HEK293 (cell line): ENCODE measurements at regions not wholly inside any gene's neighbourhood (a gene's known extent, or its start where the extent isn't known, plus 50 kb on each side); places are given as distances from the start of the nearest gene placed in this dataset.

Source experiments
- CTCF ChIA-PET: fragments of 350-600 bp; formaldehyde crosslinking; extraction: SDS; loops from one replicate; lab custom pipeline; 2021; ENCODE audit warnings: antibody characterized with exemption; lab: Yijun Ruan, JAX
- POLR2A ChIA-PET: fragments of 300-600 bp; formaldehyde crosslinking; extraction: SDS; loops from one replicate; lab custom pipeline; 2020; ENCODE audit warnings: antibody characterized with exemption, inconsistent platforms; lab: Yijun Ruan, JAX
- H3K27ac ChIP-seq: fragments of 200-500 bp; sonication (Bioruptor generic); 2 replicates; pipeline ENCODE4 v1.5.1; 2014; ENCODE audit warnings: low read depth, low read length, control low read depth, inconsistent platforms; ENCODE audit errors: extremely low read depth
- H3K36me3 ChIP-seq, 2 experiments: fragments of 200-500 bp in 1 of 2; sonication (Bioruptor generic) in 1 of 2; 1 replicate in 1 of 2; 2 replicates in 1 of 2; pipeline ENCODE4 v1.5.1; 2014 to 2017; ENCODE audit warnings: inconsistent platforms in 2 of 2, low read length in 2 of 2; ENCODE audit not compliant: control insufficient read depth in 2 of 2, insufficient read depth in 1 of 2
- H3K4me1 ChIP-seq: fragments of 200-500 bp; sonication (Bioruptor generic); 2 replicates; pipeline ENCODE4 v1.5.1; 2014; ENCODE audit warnings: mild to moderate bottlenecking, low read length, inconsistent platforms; ENCODE audit not compliant: control insufficient read depth, insufficient read depth
- H3K4me3 ChIP-seq: 2 replicates; pipeline ENCODE4 v1.5.1; 2011; ENCODE audit warnings: low read depth, mild to moderate bottlenecking, control low read depth, low read length, moderate library complexity
- H3K9me3 ChIP-seq: fragments of 200-500 bp; sonication (Bioruptor generic); 2 replicates; pipeline ENCODE4 v1.5.1; 2014; ENCODE audit warnings: low read depth, low read length, inconsistent platforms; ENCODE audit not compliant: control insufficient read depth, insufficient read depth
- ZBTB8A ChIP-seq: fragments of 450-650 bp; formaldehyde crosslinking; IDR thresholded peaks from 2 replicates; pipeline ENCODE4 v1.5.1; 2016; ENCODE audit warnings: missing biosample characterization, missing genetic modification characterization
- ZNF114 ChIP-seq: fragments of 450-650 bp; formaldehyde crosslinking; IDR thresholded peaks from 2 replicates; pipeline ENCODE4 v1.5.0; 2017; ENCODE audit warnings: missing biosample characterization, missing genetic modification characterization
- ZNF18 ChIP-seq: fragments of 450-650 bp; formaldehyde crosslinking; IDR thresholded peaks from 2 replicates; pipeline ENCODE4 v1.5.1; 2016; ENCODE audit warnings: missing biosample characterization, missing genetic modification characterization
- ZNF223 ChIP-seq: fragments of 450-650 bp; formaldehyde crosslinking; IDR thresholded peaks from 2 replicates; pipeline ENCODE4 v1.5.1; 2016; ENCODE audit warnings: missing biosample characterization, missing genetic modification characterization
- ZNF239 ChIP-seq: fragments of 450-650 bp; formaldehyde crosslinking; IDR thresholded peaks from 2 replicates; pipeline ENCODE4 v1.5.1; 2016; ENCODE audit warnings: missing biosample characterization, missing genetic modification characterization
- ZNF24 ChIP-seq: fragments of 450-650 bp; formaldehyde crosslinking; IDR thresholded peaks from 2 replicates; pipeline ENCODE4 v1.5.1; 2016; ENCODE audit warnings: missing biosample characterization, missing genetic modification characterization
- ZNF248 ChIP-seq: fragments of 450-650 bp; formaldehyde crosslinking; IDR thresholded peaks from 2 replicates; pipeline ENCODE4 v1.5.1; 2017; ENCODE audit warnings: missing biosample characterization, missing genetic modification characterization
- ZNF280D ChIP-seq: fragments of 450-650 bp; formaldehyde crosslinking; IDR thresholded peaks from 2 replicates; pipeline ENCODE4 v1.5.1; 2016; ENCODE audit warnings: missing biosample characterization, missing genetic modification characterization
- ZNF311 ChIP-seq: fragments of 450-650 bp; formaldehyde crosslinking; IDR thresholded peaks from 2 replicates; pipeline ENCODE4 v1.5.1; 2017; ENCODE audit warnings: missing biosample characterization, missing genetic modification characterization, borderline replicate concordance
- ZNF354C ChIP-seq: fragments of 450-650 bp; formaldehyde crosslinking; IDR thresholded peaks from 2 replicates; pipeline ENCODE4 v1.5.1; 2016; ENCODE audit warnings: missing biosample characterization, missing genetic modification characterization, low read depth, borderline replicate concordance
- ZNF521 ChIP-seq: fragments of 450-650 bp; formaldehyde crosslinking; IDR thresholded peaks from 2 replicates; pipeline ENCODE4 v1.5.1; 2017; ENCODE audit warnings: missing biosample characterization, mild to moderate bottlenecking, missing genetic modification characterization
- ZNF544 ChIP-seq: fragments of 450-650 bp; formaldehyde crosslinking; IDR thresholded peaks from 2 replicates; pipeline ENCODE4 v1.5.0; 2017; ENCODE audit warnings: missing biosample characterization, missing genetic modification characterization
- ZNF548 ChIP-seq: fragments of 450-650 bp; formaldehyde crosslinking; IDR thresholded peaks from 2 replicates; pipeline ENCODE4 v1.5.1; 2016; ENCODE audit warnings: missing biosample characterization, missing genetic modification characterization
- ZNF658 ChIP-seq: fragments of 450-650 bp; formaldehyde crosslinking; IDR thresholded peaks from 2 replicates; pipeline ENCODE4; 2016; ENCODE audit warnings: missing biosample characterization, missing genetic modification characterization
- ZNF777 ChIP-seq: fragments of 450-650 bp; formaldehyde crosslinking; IDR thresholded peaks from 2 replicates; pipeline ENCODE4 v1.5.1; 2017; ENCODE audit warnings: missing biosample characterization, missing genetic modification characterization, borderline replicate concordance
- ZSCAN23 ChIP-seq: fragments of 450-650 bp; formaldehyde crosslinking; IDR thresholded peaks from 2 replicates; pipeline ENCODE4 v1.5.1; 2016; ENCODE audit warnings: missing biosample characterization, missing genetic modification characterization
- ZXDB ChIP-seq: fragments of 450-650 bp; formaldehyde crosslinking; IDR thresholded peaks from 2 replicates; pipeline ENCODE4 v1.5.1; 2016; ENCODE audit warnings: missing biosample characterization, missing genetic modification characterization
- TF ChIP-seq, protein P1 (sequence below): fragments of 450-650 bp; formaldehyde crosslinking; IDR thresholded peaks from 2 replicates; pipeline ENCODE4 v1.5.1; 2016; ENCODE audit warnings: missing biosample characterization, missing genetic modification characterization
- TF ChIP-seq, protein P2 (sequence below): fragments of 450-650 bp; formaldehyde crosslinking; conservative IDR thresholded peaks from 2 replicates; pipeline ENCODE4 v1.5.1; 2016; ENCODE audit warnings: low read depth, missing biosample characterization, missing genetic modification characterization
- TF ChIP-seq, protein P3 (sequence below): fragments of 450-650 bp; formaldehyde crosslinking; IDR thresholded peaks from 2 replicates; pipeline ENCODE4 v1.5.1; 2017; ENCODE audit warnings: missing biosample characterization, missing genetic modification characterization
- TF ChIP-seq, protein P4 (sequence below): fragments of 450-650 bp; formaldehyde crosslinking; IDR thresholded peaks from 2 replicates; pipeline ENCODE4 v1.5.1; 2016; ENCODE audit warnings: missing biosample characterization, missing genetic modification characterization, borderline replicate concordance
- TF ChIP-seq, protein P5 (sequence below): fragments of 450-650 bp; formaldehyde crosslinking; IDR thresholded peaks from 2 replicates; pipeline ENCODE4 v1.5.1; 2017; ENCODE audit warnings: missing biosample characterization, missing genetic modification characterization

DNA sequence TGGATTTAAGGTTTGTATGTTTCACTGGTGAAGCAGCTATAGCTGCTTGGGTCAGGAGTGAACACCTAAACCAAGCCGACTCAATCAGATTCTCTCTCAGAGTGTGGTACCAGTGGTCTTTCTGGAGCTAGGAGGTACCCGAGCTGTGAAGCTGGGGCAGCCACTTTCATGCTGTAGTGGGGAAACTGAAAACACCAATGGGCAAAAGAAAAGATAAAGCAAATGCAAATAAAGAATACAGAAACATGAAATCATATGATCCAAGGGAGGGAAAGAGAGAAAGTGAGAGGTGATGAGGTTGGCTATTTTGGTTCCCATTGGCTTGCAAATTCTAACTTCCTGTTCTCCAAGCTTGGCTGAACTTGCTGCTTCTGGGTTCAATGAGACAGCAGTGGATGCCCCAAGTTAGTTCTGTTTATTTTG is 212.3 kb upstream of the CFAP20DC start (continued):
- TF ChIP-seq ZNF311 (tag by site-specific recombination) (no peak), ZNF354C (tag by site-specific recombination) (no peak), ZNF521 (tag by site-specific recombination) (no peak), ZNF658 (no peak), ZNF239 (tag by site-specific recombination) (no peak), ZNF248 (tag by site-specific recombination) (no peak), ZNF777 (tag by site-specific recombination) (no peak)
- TF ChIP-seq, all 188 proteins: peak for 0

GRCh38 chr3:59261009-59261408 is 211.2 kb upstream of the CFAP20DC start:
- no peaks in the 10 kb centered on the region for H3K4me1 ChIP-seq
- no peak for TF ChIP-seq ZBTB8A (tag by site-specific recombination)
- TF ChIP-seq, protein P1, sequence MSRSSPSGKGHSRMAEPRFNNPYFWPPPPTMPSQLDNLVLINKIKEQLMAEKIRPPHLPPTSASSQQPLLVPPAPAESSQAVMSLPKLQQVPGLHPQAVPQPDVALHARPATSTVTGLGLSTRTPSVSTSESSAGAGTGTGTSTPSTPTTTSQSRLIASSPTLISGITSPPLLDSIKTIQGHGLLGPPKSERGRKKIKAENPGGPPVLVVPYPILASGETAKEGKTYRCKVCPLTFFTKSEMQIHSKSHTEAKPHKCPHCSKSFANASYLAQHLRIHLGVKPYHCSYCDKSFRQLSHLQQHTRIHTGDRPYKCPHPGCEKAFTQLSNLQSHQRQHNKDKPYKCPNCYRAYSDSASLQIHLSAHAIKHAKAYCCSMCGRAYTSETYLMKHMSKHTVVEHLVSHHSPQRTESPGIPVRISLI = no peak
- TF ChIP-seq ZSCAN23 (tag by site-specific recombination) = no peak
- TF ChIP-seq ZXDB = no peak
- no peak for TF ChIP-seq ZNF24
- TF ChIP-seq, protein P2, sequence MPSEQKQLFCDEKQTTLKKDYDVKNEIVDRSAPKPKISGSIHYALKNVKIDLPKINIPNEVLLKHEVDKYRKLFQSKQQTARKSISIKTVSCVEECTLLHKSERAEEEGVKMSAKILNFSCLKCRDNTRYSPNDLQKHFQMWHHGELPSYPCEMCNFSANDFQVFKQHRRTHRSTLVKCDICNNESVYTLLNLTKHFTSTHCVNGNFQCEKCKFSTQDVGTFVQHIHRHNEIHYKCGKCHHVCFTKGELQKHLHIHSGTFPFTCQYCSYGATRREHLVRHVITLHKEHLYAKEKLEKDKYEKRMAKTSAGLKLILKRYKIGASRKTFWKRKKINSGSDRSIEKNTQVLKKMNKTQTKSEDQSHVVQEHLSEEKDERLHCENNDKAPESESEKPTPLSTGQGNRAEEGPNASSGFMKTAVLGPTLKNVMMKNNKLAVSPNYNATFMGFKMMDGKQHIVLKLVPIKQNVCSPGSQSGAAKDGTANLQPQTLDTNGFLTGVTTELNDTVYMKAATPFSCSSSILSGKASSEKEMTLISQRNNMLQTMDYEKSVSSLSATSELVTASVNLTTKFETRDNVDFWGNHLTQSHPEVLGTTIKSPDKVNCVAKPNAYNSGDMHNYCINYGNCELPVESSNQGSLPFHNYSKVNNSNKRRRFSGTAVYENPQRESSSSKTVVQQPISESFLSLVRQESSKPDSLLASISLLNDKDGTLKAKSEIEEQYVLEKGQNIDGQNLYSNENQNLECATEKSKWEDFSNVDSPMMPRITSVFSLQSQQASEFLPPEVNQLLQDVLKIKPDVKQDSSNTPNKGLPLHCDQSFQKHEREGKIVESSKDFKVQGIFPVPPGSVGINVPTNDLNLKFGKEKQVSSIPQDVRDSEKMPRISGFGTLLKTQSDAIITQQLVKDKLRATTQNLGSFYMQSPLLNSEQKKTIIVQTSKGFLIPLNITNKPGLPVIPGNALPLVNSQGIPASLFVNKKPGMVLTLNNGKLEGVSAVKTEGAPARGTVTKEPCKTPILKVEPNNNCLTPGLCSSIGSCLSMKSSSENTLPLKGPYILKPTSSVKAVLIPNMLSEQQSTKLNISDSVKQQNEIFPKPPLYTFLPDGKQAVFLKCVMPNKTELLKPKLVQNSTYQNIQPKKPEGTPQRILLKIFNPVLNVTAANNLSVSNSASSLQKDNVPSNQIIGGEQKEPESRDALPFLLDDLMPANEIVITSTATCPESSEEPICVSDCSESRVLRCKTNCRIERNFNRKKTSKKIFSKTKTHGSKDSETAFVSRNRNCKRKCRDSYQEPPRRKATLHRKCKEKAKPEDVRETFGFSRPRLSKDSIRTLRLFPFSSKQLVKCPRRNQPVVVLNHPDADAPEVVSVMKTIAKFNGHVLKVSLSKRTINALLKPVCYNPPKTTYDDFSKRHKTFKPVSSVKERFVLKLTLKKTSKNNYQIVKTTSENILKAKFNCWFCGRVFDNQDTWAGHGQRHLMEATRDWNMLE (tag by site-specific recombination) = no peak
- TF ChIP-seq ZNF548 (tag by site-specific recombination) = no peak
- TF ChIP-seq ZNF280D (tag by site-specific recombination) = no peak
- no peak for TF ChIP-seq ZNF18
- TF ChIP-seq ZNF114 = no peak
- TF ChIP-seq, protein P3, sequence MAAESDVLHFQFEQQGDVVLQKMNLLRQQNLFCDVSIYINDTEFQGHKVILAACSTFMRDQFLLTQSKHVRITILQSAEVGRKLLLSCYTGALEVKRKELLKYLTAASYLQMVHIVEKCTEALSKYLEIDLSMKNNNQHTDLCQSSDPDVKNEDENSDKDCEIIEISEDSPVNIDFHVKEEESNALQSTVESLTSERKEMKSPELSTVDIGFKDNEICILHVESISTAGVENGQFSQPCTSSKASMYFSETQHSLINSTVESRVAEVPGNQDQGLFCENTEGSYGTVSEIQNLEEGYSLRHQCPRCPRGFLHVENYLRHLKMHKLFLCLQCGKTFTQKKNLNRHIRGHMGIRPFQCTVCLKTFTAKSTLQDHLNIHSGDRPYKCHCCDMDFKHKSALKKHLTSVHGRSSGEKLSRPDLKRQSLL = no peak
- no peak for TF ChIP-seq ZNF544 (tag by site-specific recombination)
- no peak for TF ChIP-seq ZNF248 (tag by site-specific recombination)
- no peak for TF ChIP-seq ZNF223 (tag by site-specific recombination)
- TF ChIP-seq, protein P4, sequence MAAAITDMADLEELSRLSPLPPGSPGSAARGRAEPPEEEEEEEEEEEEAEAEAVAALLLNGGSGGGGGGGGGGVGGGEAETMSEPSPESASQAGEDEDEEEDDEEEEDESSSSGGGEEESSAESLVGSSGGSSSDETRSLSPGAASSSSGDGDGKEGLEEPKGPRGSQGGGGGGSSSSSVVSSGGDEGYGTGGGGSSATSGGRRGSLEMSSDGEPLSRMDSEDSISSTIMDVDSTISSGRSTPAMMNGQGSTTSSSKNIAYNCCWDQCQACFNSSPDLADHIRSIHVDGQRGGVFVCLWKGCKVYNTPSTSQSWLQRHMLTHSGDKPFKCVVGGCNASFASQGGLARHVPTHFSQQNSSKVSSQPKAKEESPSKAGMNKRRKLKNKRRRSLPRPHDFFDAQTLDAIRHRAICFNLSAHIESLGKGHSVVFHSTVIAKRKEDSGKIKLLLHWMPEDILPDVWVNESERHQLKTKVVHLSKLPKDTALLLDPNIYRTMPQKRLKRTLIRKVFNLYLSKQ = no peak
- TF ChIP-seq, protein P5, sequence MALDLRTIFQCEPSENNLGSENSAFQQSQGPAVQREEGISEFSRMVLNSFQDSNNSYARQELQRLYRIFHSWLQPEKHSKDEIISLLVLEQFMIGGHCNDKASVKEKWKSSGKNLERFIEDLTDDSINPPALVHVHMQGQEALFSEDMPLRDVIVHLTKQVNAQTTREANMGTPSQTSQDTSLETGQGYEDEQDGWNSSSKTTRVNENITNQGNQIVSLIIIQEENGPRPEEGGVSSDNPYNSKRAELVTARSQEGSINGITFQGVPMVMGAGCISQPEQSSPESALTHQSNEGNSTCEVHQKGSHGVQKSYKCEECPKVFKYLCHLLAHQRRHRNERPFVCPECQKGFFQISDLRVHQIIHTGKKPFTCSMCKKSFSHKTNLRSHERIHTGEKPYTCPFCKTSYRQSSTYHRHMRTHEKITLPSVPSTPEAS (tag by site-specific recombination) = no peak
- TF ChIP-seq ZNF239 (tag by site-specific recombination) = no peak
- no peaks in the 10 kb centered on the region for H3K36me3 ChIP-seq
- ChIA-PET CTCF (no interaction called here), POLR2A (no interaction called here)
- H3K9me3 ChIP-seq = no peaks in the 10 kb centered on the region
- H3K4me3 ChIP-seq = no peak overlapping the region
- H3K27ac ChIP-seq = no peak overlapping the region
